ENCODE measurements at regions not wholly inside any gene's neighbourhood (a gene's known extent, or its start where the extent isn't known, plus 50 kb on each side); places are given as distances from the start of the nearest gene placed in this dataset.

DNA sequence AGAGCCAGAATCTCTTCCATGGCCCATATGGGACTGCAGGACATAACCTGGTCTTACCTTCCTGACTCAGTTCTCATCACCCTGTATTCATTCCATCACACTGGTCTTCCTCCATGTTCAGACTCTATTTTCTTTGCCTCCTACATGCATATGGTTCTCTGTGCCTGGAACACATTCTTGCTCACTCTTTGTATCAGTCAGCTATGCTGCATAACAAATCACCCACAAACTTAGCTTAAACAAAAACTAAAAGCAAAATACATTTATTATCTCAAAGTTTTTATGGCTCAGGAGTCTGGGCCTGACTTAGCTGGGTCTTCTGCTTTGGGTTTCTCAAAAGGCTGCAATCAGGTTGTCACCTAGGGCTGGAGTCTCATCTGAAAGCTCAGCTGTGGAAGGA lies 712.6 kb upstream of the TBX3 start:
- H3K4me2 ChIP-seq (ENCODE audit: low read depth, low read length, poor library complexity, severe bottlenecking): no peak overlapping the region
- H3K4me1 ChIP-seq (ENCODE audit: insufficient read depth, low read length, poor library complexity, severe bottlenecking): no peaks in the 10 kb centered on the region
- H3K9me3 ChIP-seq (ENCODE audit: insufficient read depth, low read depth, low read length): no peaks in the 10 kb centered on the region; the same call in 1 of the 2 replicates
- no peaks in the 10 kb centered on the region for H3K9me2 ChIP-seq (replicated peaks; ENCODE audit: low read depth, low read length)
- TF ChIP-seq EZH2phosphoT487 (IDR thresholded peaks at IDR 0.05; ENCODE audit: borderline replicate concordance): no peak
- TF ChIP-seq, protein P1, sequence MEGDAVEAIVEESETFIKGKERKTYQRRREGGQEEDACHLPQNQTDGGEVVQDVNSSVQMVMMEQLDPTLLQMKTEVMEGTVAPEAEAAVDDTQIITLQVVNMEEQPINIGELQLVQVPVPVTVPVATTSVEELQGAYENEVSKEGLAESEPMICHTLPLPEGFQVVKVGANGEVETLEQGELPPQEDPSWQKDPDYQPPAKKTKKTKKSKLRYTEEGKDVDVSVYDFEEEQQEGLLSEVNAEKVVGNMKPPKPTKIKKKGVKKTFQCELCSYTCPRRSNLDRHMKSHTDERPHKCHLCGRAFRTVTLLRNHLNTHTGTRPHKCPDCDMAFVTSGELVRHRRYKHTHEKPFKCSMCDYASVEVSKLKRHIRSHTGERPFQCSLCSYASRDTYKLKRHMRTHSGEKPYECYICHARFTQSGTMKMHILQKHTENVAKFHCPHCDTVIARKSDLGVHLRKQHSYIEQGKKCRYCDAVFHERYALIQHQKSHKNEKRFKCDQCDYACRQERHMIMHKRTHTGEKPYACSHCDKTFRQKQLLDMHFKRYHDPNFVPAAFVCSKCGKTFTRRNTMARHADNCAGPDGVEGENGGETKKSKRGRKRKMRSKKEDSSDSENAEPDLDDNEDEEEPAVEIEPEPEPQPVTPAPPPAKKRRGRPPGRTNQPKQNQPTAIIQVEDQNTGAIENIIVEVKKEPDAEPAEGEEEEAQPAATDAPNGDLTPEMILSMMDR (conservative IDR thresholded peaks at IDR 0.05; ENCODE audit: low read length): no peak
- no peaks in the 10 kb centered on the region for H3K36me3 ChIP-seq (ENCODE audit: insufficient read depth, low read length)
- no peaks in the 10 kb centered on the region for H3F3A ChIP-seq (ENCODE audit: low read depth)
- H3K79me2 ChIP-seq (ENCODE audit: insufficient read depth, low read length): no peaks in the 10 kb centered on the region
- no peak overlapping the region for H3K9ac ChIP-seq (ENCODE audit: low read depth, low read length, poor library complexity, severe bottlenecking)
- no peak overlapping the region for H3K4me3 ChIP-seq (ENCODE audit: low read length, poor library complexity, severe bottlenecking)
- no peaks in the 10 kb centered on the region for H4K20me1 ChIP-seq (ENCODE audit: insufficient read depth, low read length, poor library complexity, severe bottlenecking)
- H2AFZ ChIP-seq (ENCODE audit: low read length): no peak overlapping the region
- H3K27me3 ChIP-seq (ENCODE audit: insufficient read depth, low read length, poor library complexity, severe bottlenecking): no peaks in the 10 kb centered on the region

DNA sequence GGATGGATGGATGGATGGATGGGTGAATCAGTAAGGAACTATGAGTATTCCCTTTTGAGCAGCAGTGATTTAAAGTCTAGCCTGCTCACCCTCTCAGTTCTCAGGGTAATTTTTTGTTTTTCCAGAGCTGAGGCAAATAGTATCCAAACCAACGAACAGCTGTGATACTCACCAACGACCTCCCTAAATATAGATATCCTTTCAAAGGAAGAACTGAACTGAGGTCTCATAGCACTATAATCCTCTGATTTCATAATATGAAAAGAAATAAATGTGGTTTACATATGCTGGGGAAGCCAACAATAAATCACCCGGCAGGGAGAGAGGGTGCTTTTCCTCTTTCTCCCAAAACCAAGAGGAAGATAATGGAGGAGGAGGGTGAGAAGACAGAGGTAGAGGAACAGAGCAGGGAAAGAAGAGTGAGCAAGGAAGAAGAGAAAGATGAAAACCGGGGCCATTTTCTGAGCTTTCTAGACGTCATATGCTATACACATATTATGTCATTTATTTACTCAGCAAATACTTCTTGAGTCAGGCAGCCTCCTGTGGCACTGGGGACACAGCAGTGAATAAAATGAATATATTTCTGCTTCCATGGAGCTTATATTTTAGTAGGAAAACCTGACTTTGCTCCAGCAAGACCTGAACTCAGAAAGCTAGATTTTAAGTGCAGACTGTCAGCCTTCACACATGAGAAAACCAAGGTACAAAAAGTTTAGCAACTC lies 710.7 kb upstream of the TBX3 start:
- no peaks in the 10 kb centered on the region for H3K4me1 ChIP-seq (ENCODE audit: insufficient read depth, low read length, poor library complexity, severe bottlenecking)

DNA sequence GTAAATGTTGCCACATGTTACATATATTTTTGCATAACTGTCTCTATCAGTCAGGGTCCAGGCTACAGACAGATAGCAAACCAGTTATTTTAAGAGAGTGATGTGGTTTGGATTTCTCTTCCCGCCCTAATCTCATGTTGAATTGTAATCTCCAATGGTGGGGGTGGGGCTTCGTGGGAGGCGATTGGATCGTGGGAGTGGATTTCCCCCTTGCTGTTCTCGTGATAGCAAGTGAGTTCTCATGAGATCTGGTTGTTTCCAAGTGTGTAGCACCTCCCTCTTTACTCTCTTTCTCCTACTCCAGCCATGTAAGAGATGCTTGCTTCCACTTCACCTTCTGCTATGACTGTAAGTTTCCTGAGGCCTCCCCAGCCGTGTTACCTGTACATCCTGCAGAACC lies 704.2 kb upstream of the TBX3 start:
- no peaks in the 10 kb centered on the region for H3F3A ChIP-seq (ENCODE audit: low read depth)
- H3K36me3 ChIP-seq (ENCODE audit: insufficient read depth, low read length): no peaks in the 10 kb centered on the region
- H4K20me1 ChIP-seq (ENCODE audit: insufficient read depth, low read length, poor library complexity, severe bottlenecking): no peaks in the 10 kb centered on the region
- H3K9me3 ChIP-seq (ENCODE audit: insufficient read depth, low read depth, low read length): no peaks in the 10 kb centered on the region
- H3K9me2 ChIP-seq (replicated peaks; ENCODE audit: low read depth, low read length): no peaks in the 10 kb centered on the region
- no peaks in the 10 kb centered on the region for H3K4me1 ChIP-seq (ENCODE audit: insufficient read depth, low read length, poor library complexity, severe bottlenecking)
- H3K4me2 ChIP-seq (ENCODE audit: low read depth, low read length, poor library complexity, severe bottlenecking): no peak overlapping the region
- no peak overlapping the region for H3K4me3 ChIP-seq (ENCODE audit: low read length, poor library complexity, severe bottlenecking)
- no peaks in the 10 kb centered on the region for H3K27me3 ChIP-seq (ENCODE audit: insufficient read depth, low read length, poor library complexity, severe bottlenecking)
- H2AFZ ChIP-seq (ENCODE audit: low read length): no peak overlapping the region
- TF ChIP-seq EZH2phosphoT487 (IDR thresholded peaks at IDR 0.05; ENCODE audit: borderline replicate concordance): no peak
- TF ChIP-seq, protein P1 (conservative IDR thresholded peaks at IDR 0.05; ENCODE audit: low read length): no peak
- H3K9ac ChIP-seq (ENCODE audit: low read depth, low read length, poor library complexity, severe bottlenecking): no peak overlapping the region
- no peaks in the 10 kb centered on the region for H3K79me2 ChIP-seq (ENCODE audit: insufficient read depth, low read length)

More for the DNA sequence above, 710.7 kb upstream of the TBX3 start:
- Histone ChIP-seq H3K4me2 (ENCODE audit: low read depth, low read length, poor library complexity, severe bottlenecking) (no peak overlapping the region), H3K4me3 (ENCODE audit: low read length, poor library complexity, severe bottlenecking) (no peak overlapping the region), H3K9me3 (ENCODE audit: insufficient read depth, low read depth, low read length) (no peaks in the 10 kb centered on the region; the same call in 1 of the 2 replicates), H3K9ac (ENCODE audit: low read depth, low read length, poor library complexity, severe bottlenecking) (no peak overlapping the region), H3K79me2 (ENCODE audit: insufficient read depth, low read length) (no peaks in the 10 kb centered on the region), H3F3A (ENCODE audit: low read depth) (no peaks in the 10 kb centered on the region), H3K9me2 (replicated peaks; ENCODE audit: low read depth, low read length) (no peaks in the 10 kb centered on the region), H3K27me3 (ENCODE audit: insufficient read depth, low read length, poor library complexity, severe bottlenecking) (no peaks in the 10 kb centered on the region), H3K36me3 (ENCODE audit: insufficient read depth, low read length) (no peaks in the 10 kb centered on the region), H2AFZ (ENCODE audit: low read length) (no peak overlapping the region), H4K20me1 (ENCODE audit: insufficient read depth, low read length, poor library complexity, severe bottlenecking) (no peaks in the 10 kb centered on the region)
- TF ChIP-seq, protein P1 (conservative IDR thresholded peaks at IDR 0.05; ENCODE audit: low read length): no peak
- no peak for TF ChIP-seq EZH2phosphoT487 (IDR thresholded peaks at IDR 0.05; ENCODE audit: borderline replicate concordance)

All from Loucy (cell line).